Activated naive CD8-positive, alpha-beta T cell treated with anti-CD3 and anti-CD28 coated beads for 36 hours (primary cell): ENCODE measurements at regions not wholly inside any gene's neighbourhood (a gene's known extent, or its start where the extent isn't known, plus 50 kb on each side); places are given as distances from the start of the nearest gene placed in this dataset.

Experiments
- DNase-seq: peaks from one replicate; pipeline ENCODE4 v3.0.0; 2021
- H3K27ac Mint-ChIP-seq: one replicate; pipeline ENCODE4 v1.8.0; 2022; ENCODE audit warnings: mild to moderate bottlenecking, moderate library complexity, mixed read lengths
- H3K27me3 Mint-ChIP-seq: one replicate; pipeline ENCODE4 v1.8.0; 2022; ENCODE audit warnings: mild to moderate bottlenecking, mixed read lengths
- H3K36me3 Mint-ChIP-seq: one replicate; pipeline ENCODE4 v1.8.0; 2021; ENCODE audit warnings: mild to moderate bottlenecking, mixed read lengths
- H3K4me1 Mint-ChIP-seq: one replicate; pipeline ENCODE4 v1.8.0; 2021; ENCODE audit warnings: mixed read lengths
- H3K4me3 Mint-ChIP-seq: one replicate; pipeline ENCODE4 v1.8.0; 2022; ENCODE audit warnings: mild to moderate bottlenecking, moderate library complexity, mixed read lengths
- H3K9me3 Mint-ChIP-seq: one replicate; pipeline ENCODE4 v1.8.0; 2022; ENCODE audit warnings: mixed read lengths

DNA sequence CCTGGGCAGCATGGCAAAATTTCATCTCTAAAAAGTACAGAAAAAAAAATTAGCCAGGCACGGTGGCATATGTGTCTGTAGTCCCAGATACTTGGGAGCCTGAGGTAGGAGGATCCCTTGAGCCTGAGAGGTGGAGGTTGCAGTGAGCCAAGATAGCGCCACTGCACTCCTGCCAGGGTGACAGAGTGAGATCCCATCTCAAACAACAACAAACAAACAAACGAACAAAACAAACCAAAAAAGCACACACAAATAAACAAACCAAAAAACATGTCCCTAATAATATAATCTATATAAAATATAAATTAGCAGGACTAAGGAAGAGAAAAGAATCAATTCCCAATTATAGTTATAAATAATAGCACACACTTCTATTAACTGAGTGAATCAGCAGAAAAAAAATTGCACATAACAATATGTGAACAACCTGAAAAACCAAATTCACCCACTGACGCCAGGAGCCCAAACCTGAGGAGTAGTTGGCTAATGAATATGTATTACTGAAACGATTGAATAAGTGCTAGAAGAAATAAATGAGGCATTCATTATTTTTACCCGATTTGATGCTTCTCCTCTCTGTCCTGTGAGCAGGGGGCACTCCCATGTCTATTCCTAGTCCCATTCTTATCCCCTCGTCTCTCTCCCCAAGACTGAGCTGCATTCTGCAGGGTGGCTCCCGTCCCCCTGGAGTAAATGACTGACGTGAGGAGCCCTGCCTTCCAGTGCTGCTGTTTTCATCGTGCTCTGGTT is 108.2 kb upstream of the TOP3B start:
- no peaks in the 10 kb centered on the region for H3K36me3 Mint-ChIP-seq
- DNase-seq: no peak
- H3K9me3 Mint-ChIP-seq: no peaks in the 10 kb centered on the region
- H3K4me3 Mint-ChIP-seq: no peak overlapping the region
- no peak overlapping the region for H3K27ac Mint-ChIP-seq
- H3K4me1 Mint-ChIP-seq: peaks cover 4% of the 10 kb centered on the region
- H3K27me3 Mint-ChIP-seq: peaks cover 26% of the 10 kb centered on the region

DNA sequence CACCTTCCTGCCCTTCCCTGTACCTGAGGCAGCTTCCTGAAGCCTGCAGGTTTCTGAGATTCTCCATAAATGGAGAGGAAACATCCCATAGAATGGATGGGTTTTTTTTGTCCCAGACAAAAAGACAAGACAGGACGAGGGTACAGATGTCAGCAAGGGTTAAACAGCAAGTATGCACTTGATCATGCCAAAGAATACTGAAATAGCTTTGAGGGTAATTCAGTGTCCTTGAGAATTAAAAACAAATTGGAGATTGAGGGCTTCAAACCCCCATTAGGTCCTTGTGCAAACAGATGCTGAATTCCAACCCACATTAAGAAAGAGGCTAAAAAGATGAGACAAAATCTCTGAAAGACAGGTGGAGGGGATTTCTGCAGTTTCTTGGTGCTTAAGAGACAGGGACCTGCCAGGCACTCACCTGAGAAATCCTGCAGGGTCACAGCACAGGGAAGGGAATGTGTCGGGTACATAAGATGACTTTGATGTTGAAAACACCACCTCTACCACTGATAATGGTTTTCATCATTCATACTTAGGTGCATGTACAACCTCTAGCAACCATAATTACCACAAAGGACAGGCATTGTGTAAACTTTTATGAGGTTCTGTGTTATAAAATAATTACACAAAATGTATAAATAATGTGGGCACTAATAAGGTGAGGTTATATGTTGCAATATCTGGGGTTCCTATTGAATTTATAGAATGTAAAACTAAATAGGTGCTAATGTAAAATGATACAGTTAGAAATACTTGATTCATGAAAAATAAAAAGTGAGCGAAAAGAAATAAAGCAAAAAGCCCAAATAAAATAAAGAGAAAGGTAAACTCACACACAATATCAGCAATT is 107.1 kb upstream of the TOP3B start:
- peaks cover 26% of the 10 kb centered on the region for H3K27me3 Mint-ChIP-seq
- no peaks in the 10 kb centered on the region for H3K9me3 Mint-ChIP-seq
- H3K27ac Mint-ChIP-seq: no peak overlapping the region
- H3K36me3 Mint-ChIP-seq: no peaks in the 10 kb centered on the region
- no peak for DNase-seq
- no peak overlapping the region for H3K4me3 Mint-ChIP-seq
- H3K4me1 Mint-ChIP-seq: peaks cover 4% of the 10 kb centered on the region

DNA sequence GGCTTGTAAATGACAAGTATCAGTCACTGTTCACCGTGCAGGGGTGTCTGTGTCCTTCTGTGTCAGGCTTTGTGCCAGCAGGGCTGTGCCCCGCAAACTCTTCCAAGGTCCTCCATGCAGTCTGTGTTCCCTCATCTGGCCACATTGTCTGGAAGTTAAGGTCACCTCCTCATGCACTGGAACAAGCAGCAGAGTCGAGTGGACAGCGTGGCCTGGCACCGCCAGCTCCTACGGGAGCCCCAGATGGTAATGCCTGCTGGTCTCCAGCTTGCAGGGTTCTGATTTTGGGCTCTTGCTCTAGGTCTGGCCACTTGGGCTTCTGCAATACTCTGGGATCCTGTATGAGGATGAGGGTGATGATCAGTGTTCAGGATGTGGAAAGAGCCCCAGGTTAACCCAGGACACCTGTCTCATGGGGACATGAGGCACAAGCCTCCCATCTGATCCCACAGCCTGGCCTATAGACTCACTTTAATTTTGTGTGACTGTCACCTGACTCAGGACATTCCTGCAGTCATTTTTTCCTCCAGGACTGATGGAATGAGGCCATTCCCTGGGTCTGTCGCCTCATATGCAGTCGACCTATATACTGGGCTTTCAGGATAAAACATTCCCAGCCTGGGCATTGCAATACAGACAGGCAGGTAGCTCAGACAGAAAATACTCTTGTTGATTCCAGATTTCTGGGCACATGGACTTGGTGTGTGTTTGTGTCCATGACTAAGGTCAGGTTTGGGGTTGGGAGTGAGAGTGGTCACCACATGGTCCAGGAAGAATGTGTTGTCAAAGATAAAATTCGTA is 106.3 kb upstream of the TOP3B start:
- H3K36me3 Mint-ChIP-seq: no peaks in the 10 kb centered on the region
- peaks cover 4% of the 10 kb centered on the region for H3K4me1 Mint-ChIP-seq
- H3K27me3 Mint-ChIP-seq: peaks cover 18% of the 10 kb centered on the region
- no peak overlapping the region for H3K27ac Mint-ChIP-seq
- no peak for DNase-seq
- no peaks in the 10 kb centered on the region for H3K9me3 Mint-ChIP-seq
- H3K4me3 Mint-ChIP-seq: no peak overlapping the region

DNA sequence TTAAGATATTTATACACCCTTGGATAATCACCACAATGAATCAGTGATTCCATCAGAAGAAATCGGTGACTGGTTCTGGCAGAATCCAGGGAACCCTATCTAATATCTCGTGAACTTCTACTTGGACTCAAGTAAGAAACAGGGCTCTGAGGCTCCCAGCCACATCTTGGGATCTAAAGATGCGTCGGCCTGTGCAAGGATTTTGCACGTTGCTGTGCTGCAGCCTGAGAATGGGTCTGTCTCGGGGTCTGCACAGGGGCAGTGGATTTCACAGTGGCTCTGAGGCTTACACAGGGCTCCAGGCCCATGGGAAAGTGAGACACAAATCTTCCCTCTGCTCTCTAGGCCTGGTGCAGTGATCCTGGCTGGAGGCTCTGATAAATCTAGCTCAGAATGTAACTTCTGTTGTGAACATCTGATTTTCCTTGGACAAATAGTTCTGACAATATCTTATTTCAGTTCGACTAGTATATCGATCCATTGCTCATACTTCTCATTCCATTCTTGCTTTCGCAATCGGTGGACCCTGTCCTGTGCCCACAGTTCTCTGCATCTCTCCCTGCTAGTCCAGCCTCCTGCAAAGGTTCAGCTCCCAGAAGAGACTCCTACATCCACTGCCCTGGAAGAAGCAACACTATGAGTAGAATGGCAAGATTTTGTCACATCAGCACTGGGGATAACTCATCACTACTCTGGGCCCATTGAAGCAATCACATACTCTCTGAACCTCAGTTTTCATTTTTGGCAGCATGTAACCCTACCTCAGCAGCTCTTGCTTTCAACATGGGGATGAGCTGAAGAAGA is 105.5 kb upstream of the TOP3B start:
- Mint-ChIP-seq H3K27me3 (peaks cover 12% of the 10 kb centered on the region), H3K9me3 (no peaks in the 10 kb centered on the region), H3K4me1 (peaks cover 3% of the 10 kb centered on the region), H3K36me3 (no peaks in the 10 kb centered on the region), H3K4me3 (no peak overlapping the region), H3K27ac (no peak overlapping the region)
- DNase-seq: no peak

DNA sequence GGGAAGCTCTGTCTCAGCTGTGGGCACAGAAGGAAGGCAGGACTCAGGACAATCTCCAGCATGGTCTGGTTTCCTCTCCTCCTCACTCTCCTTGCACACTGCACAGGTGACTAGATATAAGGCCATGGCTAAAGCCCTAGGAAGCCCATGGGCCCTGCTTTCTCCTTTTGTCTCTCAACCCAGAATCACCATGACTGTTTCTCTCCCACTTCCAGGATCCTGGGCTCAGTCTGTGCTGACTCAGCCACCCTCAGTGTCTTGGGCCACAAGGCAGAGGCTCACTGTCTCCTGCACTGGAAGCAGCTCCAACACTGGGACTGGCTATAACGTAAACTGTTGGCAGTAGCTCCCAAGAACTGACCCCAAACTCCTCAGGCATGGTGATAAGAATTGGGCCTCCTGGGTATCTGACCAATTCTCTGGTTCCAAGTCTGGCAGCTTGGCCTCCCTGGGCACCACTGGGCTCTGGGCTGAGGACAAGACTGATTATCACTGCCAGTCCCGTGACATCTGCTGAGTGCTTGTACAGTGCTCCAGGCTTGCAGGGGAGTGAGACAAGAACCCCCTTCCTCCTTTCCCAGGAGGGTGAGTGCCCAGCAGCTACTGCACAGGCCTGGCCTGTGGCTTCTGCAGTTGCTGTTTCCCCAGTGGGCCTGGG is 104.0 kb upstream of the TOP3B start:
- no peak overlapping the region for H3K4me3 Mint-ChIP-seq
- H3K9me3 Mint-ChIP-seq: no peaks in the 10 kb centered on the region
- DNase-seq: no peak
- peaks cover 21% of the 10 kb centered on the region for H3K27me3 Mint-ChIP-seq
- no peak overlapping the region for H3K27ac Mint-ChIP-seq
- no peaks in the 10 kb centered on the region for H3K4me1 Mint-ChIP-seq
- H3K36me3 Mint-ChIP-seq: no peaks in the 10 kb centered on the region

DNA sequence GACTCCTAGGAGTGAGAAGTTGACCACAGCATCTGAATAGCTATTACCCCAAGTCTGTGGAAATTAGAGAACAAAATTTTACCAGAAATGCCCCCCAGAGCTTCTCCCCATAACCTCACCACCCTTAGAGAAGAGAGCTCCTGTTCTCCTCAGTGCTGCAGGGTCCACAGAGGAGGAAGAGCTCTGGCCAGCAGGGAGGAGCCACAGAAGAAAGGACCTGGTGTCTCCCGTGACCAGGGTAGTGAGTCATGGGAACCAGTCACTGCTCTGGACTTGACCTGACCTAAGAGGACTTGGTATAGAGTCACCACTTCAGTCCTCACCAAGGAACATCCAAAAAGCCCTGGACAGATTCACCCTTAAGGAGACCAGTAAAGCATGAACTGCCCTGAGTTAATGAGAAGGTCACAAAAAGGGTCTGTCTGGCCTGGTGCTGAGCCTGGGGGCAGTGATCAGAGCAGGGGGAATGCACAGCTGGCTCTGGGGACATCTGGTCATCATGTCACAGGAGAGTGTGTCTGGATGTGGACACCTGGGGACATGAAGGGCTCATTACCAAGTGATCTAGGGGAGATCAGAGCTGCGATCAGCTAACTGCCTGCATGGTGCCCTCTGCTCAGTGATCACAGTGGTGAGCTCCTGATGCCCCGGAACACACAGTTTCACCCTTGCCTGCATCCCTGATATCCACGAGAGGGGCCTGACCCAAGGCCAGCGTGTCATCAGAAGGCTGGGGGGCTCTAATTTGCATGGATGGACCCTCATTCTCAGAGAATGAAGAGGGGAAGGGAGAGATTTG is 103.3 kb upstream of the TOP3B start:
- no peak overlapping the region for H3K27ac Mint-ChIP-seq
- H3K4me3 Mint-ChIP-seq: no peak overlapping the region
- no peaks in the 10 kb centered on the region for H3K9me3 Mint-ChIP-seq
- H3K27me3 Mint-ChIP-seq: peaks cover 22% of the 10 kb centered on the region
- H3K4me1 Mint-ChIP-seq: no peaks in the 10 kb centered on the region
- no peak for DNase-seq
- H3K36me3 Mint-ChIP-seq: no peaks in the 10 kb centered on the region

DNA sequence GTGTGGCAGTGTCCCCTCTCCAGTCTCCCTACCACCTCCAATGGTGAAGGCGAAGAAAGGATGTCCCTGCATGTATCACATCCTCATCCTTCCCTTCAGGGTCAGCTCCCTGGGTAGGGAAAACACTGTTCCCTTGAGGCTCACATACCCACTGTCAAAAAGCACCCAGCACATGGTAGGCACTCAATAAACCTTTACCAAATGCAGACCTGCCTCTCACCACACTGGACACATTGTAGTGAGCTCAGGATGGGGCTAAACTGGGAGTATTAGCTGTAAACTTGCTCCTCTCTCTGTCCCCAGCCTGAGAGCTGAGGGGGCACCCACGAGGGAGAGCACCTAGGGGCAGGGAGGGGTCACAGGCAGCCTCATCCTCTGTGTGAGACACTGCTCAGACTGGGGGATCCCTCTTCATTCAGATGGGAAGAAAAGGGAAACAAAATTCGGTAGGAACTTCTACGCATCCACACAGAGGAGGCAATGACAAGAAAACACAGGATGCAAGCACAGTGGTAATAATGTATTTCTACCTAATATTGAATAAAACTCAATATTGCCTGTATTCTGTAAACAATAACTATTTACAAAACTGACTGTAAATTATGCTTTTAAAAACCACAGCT is 101.6 kb upstream of the TOP3B start:
- Mint-ChIP-seq H3K27ac (no peak overlapping the region), H3K4me1 (no peaks in the 10 kb centered on the region), H3K4me3 (no peak overlapping the region), H3K27me3 (peaks cover 28% of the 10 kb centered on the region), H3K9me3 (no peaks in the 10 kb centered on the region), H3K36me3 (no peaks in the 10 kb centered on the region)
- DNase-seq: no peak

DNA sequence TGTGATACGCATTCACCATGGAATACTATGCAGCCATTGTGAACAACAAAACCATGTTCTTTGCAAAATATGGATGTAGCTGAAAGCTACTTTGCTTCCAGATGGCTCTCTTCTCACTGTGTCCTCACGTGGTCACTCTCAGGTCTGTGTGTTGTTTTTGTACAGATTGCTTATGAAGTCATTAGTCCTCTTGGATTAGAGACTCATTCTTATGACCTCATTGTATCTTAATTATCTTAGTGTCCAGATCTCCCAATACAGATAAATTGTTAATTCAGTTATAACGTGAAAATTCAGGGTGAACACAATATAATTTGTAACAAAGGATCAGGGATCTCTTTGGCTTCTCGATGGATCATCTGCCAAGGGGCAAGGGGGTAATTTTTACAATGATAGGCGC is 100.4 kb upstream of the TOP3B start:
- DNase-seq: no peak
- no peaks in the 10 kb centered on the region for H3K36me3 Mint-ChIP-seq
- H3K9me3 Mint-ChIP-seq: no peaks in the 10 kb centered on the region
- H3K4me3 Mint-ChIP-seq: no peak overlapping the region
- no peak overlapping the region for H3K27ac Mint-ChIP-seq
- H3K27me3 Mint-ChIP-seq: peaks cover 28% of the 10 kb centered on the region
- no peaks in the 10 kb centered on the region for H3K4me1 Mint-ChIP-seq

DNA sequence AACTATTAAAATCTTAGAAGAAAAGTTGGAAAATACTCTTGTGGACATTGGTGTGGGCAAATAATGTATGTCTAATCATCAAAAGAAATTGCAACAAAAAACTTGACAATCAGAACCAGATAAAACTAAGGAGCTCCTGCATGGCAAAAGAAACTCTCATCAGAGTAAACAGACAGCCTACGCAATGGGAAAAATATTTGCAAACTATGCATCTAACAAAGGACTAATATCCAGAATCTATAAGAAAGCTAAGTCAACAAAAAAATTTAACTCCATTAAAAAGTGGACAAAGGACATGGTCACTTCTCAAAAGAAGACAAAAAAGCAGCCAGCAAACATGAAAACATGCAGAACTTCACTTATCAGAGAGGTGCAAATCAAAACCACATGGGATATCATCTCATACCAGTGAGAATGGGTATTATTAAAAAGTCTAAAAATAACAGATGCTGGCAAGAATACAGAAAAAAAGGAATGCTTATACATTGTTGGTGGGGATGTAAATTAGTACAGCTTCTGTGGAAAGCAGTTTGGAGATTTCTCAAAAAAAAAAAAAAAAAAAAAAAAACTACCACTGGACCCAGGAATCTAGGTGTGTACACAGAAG is 99.7 kb upstream of the TOP3B start:
- no peak overlapping the region for H3K27ac Mint-ChIP-seq
- H3K36me3 Mint-ChIP-seq: no peaks in the 10 kb centered on the region
- DNase-seq: no peak
- H3K9me3 Mint-ChIP-seq: no peaks in the 10 kb centered on the region
- H3K4me3 Mint-ChIP-seq: no peak overlapping the region
- H3K4me1 Mint-ChIP-seq: no peaks in the 10 kb centered on the region
- peaks cover 28% of the 10 kb centered on the region for H3K27me3 Mint-ChIP-seq

DNA sequence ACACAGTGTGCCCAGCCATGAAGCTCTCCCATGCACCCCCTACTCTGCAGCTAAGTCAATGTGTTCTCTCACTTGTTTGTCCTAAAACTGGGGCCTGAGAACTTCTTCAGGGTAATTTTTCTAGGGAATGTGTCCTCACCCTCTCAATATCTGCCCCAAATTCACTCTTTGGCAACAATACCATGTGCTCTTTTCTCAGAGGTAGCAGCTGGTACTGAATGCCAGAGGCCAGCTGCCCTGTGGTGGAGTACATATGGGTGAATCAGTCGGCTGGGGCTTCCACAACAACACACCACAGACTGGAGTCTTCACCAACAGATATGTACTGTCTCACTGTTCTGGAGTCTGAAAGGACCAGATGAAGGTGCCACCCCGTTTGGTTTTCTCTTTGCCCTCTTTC is 97.7 kb upstream of the TOP3B start:
- DNase-seq: no peak
- no peaks in the 10 kb centered on the region for H3K4me1 Mint-ChIP-seq
- peaks cover 38% of the 10 kb centered on the region for H3K27me3 Mint-ChIP-seq

DNA sequence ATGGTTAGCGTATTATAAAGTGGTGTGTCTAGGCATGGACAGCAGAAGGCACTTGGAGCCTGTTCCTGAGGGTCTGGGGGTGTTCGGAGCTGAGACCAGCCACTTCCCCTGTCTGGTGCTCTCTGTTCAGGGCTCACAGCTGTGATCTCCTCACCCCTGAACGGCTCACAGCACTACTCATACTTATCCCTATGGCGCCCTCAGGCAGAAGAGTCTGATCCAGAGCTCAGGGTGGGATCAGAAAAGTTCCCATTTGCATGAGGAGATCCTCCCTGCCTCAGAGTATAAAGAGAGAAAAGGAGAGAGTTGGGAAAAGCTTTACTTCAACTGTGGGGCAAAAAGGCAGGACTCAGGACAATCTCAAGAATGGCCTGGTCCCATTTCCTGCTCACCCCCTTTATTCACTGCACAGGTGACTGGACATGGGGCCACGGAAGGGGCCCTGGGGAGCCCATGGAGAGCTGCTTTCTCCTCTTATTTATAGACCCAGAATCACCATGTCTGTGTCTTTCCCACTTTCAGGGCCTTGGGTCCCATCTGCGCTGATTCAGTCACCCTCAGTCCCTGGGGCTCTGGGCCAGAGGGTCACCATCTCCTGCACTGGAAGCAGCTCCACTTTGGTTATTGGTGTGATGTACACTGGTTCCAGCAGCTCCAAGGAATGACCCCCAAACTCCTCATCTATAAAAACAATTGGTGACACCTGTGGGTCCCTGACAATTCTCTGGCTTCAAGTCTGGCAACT is 97.0 kb upstream of the TOP3B start:
- H3K9me3 Mint-ChIP-seq: no peaks in the 10 kb centered on the region
- H3K36me3 Mint-ChIP-seq: no peaks in the 10 kb centered on the region
- no peak overlapping the region for H3K4me3 Mint-ChIP-seq
- no peak for DNase-seq
- no peak overlapping the region for H3K27ac Mint-ChIP-seq
- H3K27me3 Mint-ChIP-seq: peaks cover 38% of the 10 kb centered on the region
- H3K4me1 Mint-ChIP-seq: no peaks in the 10 kb centered on the region

More for the DNA sequence above, 97.7 kb upstream of the TOP3B start:
- Mint-ChIP-seq H3K27ac (no peak overlapping the region), H3K4me3 (no peak overlapping the region), H3K9me3 (no peaks in the 10 kb centered on the region), H3K36me3 (no peaks in the 10 kb centered on the region)

DNA sequence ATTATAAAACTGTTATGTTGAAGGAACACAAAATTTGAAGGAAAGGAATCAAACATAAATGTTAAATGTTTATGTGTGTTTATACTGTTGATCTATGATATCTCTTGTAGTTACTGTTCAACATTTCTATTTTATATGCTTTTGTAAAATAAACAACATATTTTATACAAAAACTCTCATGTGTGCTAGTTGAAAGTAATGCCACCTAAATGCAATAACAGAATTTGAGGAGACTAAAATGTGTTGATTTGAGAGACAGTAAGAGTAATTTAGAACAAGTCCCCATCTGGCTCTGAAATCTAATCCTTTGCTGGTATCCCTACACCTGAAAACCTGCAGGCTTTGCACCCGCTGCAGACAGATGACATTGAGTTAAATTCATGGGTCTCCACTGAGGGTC is 95.7 kb upstream of the TOP3B start:
- DNase-seq: no peak
- Mint-ChIP-seq H3K9me3 (no peaks in the 10 kb centered on the region), H3K4me3 (no peak overlapping the region), H3K36me3 (no peaks in the 10 kb centered on the region), H3K27ac (no peak overlapping the region), H3K4me1 (no peaks in the 10 kb centered on the region), H3K27me3 (peaks cover 38% of the 10 kb centered on the region)
